ENCODE measurements at regions not wholly inside any gene's neighbourhood (a gene's known extent, or its start where the extent isn't known, plus 50 kb on each side); places are given as distances from the start of the nearest gene placed in this dataset.

DNA sequence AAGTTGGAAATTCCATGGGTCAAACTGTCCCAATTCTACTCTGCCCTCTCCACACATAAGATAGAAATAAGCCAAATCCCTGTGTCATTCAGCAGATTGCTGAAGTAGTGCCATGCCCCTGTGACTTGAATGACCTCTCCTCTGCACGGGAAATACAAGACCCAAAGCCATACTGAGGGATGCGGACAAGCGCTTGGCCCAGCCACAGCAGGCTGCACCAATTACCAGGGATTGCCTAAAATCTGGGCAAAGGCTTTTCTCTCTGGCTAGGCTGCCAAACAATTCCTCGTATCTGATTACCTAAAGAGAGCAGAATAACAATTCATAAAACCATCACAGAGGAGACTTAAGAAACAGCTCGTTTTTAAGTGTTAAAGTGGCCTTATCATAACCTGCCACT is 421.8 kb upstream of the JARID2 start:
- H3K27ac ChIP-seq (ENCODE audit: low read depth in 1 of 2, low read length in 1 of 2) = no peak overlapping the region
- no peaks in the 10 kb centered on the region for H3K36me3 ChIP-seq (ENCODE audit: control insufficient read depth in 4 of 4, insufficient read depth in 4 of 4, low read length in 4 of 4)
- H3K4me3 ChIP-seq = no peak overlapping the region
- ATAC-seq (ENCODE audit: insufficient read depth, low FRiP score) (no peak), DNase-seq (peak in 1 of 3 donors; percentile 41)
- no peaks in the 10 kb centered on the region for H3K9me3 ChIP-seq (ENCODE audit: control insufficient read depth in 4 of 4, insufficient read depth in 3 of 4, low read length in 3 of 4)
- 70 to 74% methylated on average over 5 of the region's 5 CpGs for WGBS, 2 donors
- peaks cover 3 to 22% (median 4%) of the 10 kb centered on the region in 5 donors for H3K4me1 ChIP-seq (ENCODE audit: control insufficient read depth in 5 of 5, insufficient read depth in 5 of 5, low read length in 5 of 5)
- TF ChIP-seq, protein P1, sequence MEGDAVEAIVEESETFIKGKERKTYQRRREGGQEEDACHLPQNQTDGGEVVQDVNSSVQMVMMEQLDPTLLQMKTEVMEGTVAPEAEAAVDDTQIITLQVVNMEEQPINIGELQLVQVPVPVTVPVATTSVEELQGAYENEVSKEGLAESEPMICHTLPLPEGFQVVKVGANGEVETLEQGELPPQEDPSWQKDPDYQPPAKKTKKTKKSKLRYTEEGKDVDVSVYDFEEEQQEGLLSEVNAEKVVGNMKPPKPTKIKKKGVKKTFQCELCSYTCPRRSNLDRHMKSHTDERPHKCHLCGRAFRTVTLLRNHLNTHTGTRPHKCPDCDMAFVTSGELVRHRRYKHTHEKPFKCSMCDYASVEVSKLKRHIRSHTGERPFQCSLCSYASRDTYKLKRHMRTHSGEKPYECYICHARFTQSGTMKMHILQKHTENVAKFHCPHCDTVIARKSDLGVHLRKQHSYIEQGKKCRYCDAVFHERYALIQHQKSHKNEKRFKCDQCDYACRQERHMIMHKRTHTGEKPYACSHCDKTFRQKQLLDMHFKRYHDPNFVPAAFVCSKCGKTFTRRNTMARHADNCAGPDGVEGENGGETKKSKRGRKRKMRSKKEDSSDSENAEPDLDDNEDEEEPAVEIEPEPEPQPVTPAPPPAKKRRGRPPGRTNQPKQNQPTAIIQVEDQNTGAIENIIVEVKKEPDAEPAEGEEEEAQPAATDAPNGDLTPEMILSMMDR (IDR thresholded peaks at IDR 0.05; ENCODE audit: control extremely low read depth, extremely low read depth) = no peak
- no peak overlapping the region for H3K9ac ChIP-seq (ENCODE audit: insufficient read depth in 1 of 2, low read length in 2 of 2)
- no peaks in the 10 kb centered on the region for H3K27me3 ChIP-seq (ENCODE audit: control insufficient read depth in 3 of 3, insufficient read depth in 3 of 3, low read length in 2 of 3)

DNA sequence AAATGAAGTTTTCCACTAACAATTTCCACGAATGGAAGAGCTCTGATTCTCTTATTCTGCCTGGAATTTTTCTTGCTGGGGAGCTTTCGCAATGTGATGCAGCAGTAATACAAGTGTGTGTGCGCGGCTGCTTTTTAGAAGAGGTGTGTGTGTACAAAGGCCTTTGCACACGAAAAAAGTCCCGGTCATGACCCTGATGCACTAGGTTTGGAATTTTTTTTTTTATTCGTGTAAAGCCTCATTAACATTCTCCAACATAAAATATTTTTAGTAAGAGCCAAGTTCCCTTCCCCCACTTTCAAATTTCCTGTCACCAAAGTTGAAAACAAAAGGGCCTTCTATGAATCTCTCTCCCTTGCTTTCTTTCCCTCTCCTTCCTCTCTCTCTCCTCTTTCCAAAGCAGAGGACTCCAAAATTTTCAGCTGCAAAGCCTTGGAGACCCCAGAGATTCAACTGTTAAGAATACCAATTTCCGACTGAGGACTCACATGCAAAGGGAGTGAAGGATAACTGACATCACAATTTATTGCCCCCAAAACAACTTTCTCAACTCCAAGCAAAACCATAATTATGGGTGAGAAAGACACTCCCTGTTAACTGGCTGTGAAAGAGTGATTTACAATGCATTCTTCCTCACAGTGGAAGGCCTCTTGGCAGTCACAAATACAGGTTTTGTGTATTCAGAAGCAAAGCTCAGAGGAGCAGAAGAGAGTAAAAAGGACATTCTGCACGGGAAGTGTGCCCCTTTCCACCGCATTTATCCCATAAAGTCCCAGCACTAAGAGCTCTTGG is 421.2 kb upstream of the JARID2 start:
- DNase-seq (peak; percentile 41 to 72 (median 62)), ATAC-seq (ENCODE audit: insufficient read depth, low FRiP score) (no peak)
- WGBS, 2 donors = 60 to 73% methylated on average over 10 of the region's 10 CpGs
- Histone ChIP-seq H3K4me1 (ENCODE audit: control insufficient read depth in 5 of 5, insufficient read depth in 5 of 5, low read length in 5 of 5) (peaks cover 3 to 22% (median 4%) of the 10 kb centered on the region in 5 donors), H3K4me3 (no peak overlapping the region), H3K36me3 (ENCODE audit: control insufficient read depth in 4 of 4, insufficient read depth in 4 of 4, low read length in 4 of 4) (no peaks in the 10 kb centered on the region), H3K9ac (ENCODE audit: insufficient read depth in 1 of 2, low read length in 2 of 2) (no peak overlapping the region), H3K27ac (ENCODE audit: low read depth in 1 of 2, low read length in 1 of 2) (no peak overlapping the region), H3K9me3 (ENCODE audit: control insufficient read depth in 4 of 4, insufficient read depth in 3 of 4, low read length in 3 of 4) (no peaks in the 10 kb centered on the region), H3K27me3 (ENCODE audit: control insufficient read depth in 3 of 3, insufficient read depth in 3 of 3, low read length in 2 of 3) (no peaks in the 10 kb centered on the region)
- TF ChIP-seq, protein P1 (IDR thresholded peaks at IDR 0.05; ENCODE audit: control extremely low read depth, extremely low read depth) = no peak

DNA sequence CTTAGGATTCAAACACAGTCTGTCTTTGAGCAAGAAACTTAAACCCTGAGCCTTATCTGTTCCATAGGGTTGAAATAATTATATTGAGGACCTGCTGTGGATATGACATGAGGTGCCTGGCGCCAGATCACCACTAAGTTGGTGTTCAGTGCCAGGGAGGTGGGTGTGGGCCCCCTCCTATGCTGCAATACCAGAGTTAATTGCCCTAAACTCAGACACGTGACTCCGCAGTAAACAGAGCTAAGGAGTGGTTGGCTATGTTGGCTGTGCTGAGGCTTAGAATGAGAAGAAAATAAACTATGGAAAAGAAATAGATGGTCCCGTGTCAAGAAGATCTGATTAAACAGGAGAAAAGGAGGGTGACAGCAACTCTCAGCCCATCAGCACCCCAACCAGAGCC is 419.4 kb upstream of the JARID2 start:
- Histone ChIP-seq H3K4me3 (no peak overlapping the region), H3K27ac (ENCODE audit: low read depth in 1 of 2, low read length in 1 of 2) (no peak overlapping the region), H3K4me1 (ENCODE audit: control insufficient read depth in 5 of 5, insufficient read depth in 5 of 5, low read length in 5 of 5) (peaks cover 3 to 22% (median 4%) of the 10 kb centered on the region in 5 donors), H3K27me3 (ENCODE audit: control insufficient read depth in 3 of 3, insufficient read depth in 3 of 3, low read length in 2 of 3) (no peaks in the 10 kb centered on the region), H3K9me3 (ENCODE audit: control insufficient read depth in 4 of 4, insufficient read depth in 3 of 4, low read length in 3 of 4) (no peaks in the 10 kb centered on the region), H3K9ac (ENCODE audit: insufficient read depth in 1 of 2, low read length in 2 of 2) (no peak overlapping the region), H3K36me3 (ENCODE audit: control insufficient read depth in 4 of 4, insufficient read depth in 4 of 4, low read length in 4 of 4) (no peaks in the 10 kb centered on the region)
- DNase-seq (no peak), ATAC-seq (ENCODE audit: insufficient read depth, low FRiP score) (no peak)
- WGBS, 2 donors = 73 to 81% methylated on average over 4 of the region's 4 CpGs
- TF ChIP-seq, protein P1 (IDR thresholded peaks at IDR 0.05; ENCODE audit: control extremely low read depth, extremely low read depth) = no peak
